Bronchial epithelial cell (primary cell): ENCODE measurements at regions not wholly inside any gene's neighbourhood (a gene's known extent, or its start where the extent isn't known, plus 50 kb on each side); places are given as distances from the start of the nearest gene placed in this dataset.
"Not testable (repeated sequence)": the region's sequence is repeated elsewhere in the genome, so short reads cannot be mapped to it uniquely, and the experiment has no call there.

Experiments
- DNase-seq: peaks from one replicate; pipeline ENCODE4 v3.0.0-alpha.2; 2010; ENCODE audit warnings: low read depth
- FAIRE-seq: peaks from 2 replicates; lab custom pipeline; 2011; peaks lifted over from hg19 to GRCh38; lab: Jason Lieb, UNC
- H3K27me3 ChIP-seq: 2 replicates; pipeline ENCODE4 v1.5.1; 2011; ENCODE audit warnings: low read length; ENCODE audit not compliant: control insufficient read depth, insufficient read depth
- H3K36me3 ChIP-seq: 2 replicates; pipeline ENCODE4 v1.5.1; 2011; ENCODE audit warnings: low read length; ENCODE audit not compliant: control insufficient read depth, insufficient read depth
- H3K4me3 ChIP-seq: 2 replicates; pipeline ENCODE4 v1.5.1; 2011; ENCODE audit warnings: mild to moderate bottlenecking, low read depth, low read length, control low read depth
- TF ChIP-seq, protein P1 (sequence below): IDR thresholded peaks from 2 replicates; pipeline ENCODE4 v1.5.1; 2011; ENCODE audit warnings: mild to moderate bottlenecking, moderate library complexity, low read length, control low read depth, inconsistent platforms; ENCODE audit not compliant: insufficient read depth, severe bottlenecking

DNA sequence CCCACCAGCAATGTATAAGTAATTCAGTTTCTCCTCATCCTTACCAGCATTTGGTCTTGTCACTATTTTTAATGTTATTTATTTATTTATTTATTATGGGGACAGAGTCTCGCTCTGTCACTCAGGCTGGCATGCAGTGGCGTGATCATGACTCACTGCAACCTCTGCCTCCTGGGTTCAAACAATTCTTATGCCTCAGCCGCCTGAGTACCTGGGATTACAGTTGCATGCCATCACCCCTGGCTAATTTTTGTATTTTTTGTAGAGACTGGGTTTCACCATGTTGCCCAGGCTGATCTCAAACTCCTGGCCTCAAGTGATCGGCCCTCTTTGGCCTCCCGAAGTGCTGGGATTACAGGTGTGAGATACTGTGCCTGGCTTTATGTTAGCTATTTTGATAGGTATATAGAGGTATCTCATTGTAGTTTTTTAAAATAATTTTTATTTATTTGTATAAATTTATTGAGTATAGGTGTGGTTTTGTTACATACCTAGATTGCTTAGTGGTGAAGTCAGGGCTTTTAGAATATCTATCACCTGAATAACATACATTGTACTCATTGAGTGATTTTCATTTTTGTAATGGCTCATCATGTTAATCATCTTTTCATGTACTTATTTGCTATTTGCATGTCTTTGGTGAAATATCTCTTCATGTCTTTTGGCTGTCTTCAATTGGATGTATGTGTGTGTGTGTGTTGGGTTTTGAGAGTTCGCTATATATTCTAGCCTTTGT lies 53.3 kb downstream of the TANC2 start:
- Histone ChIP-seq H3K4me3 (no peak overlapping the region), H3K27me3 (no peaks in the 10 kb centered on the region), H3K36me3 (peaks cover 2% of the 10 kb centered on the region)
- TF ChIP-seq, protein P1, sequence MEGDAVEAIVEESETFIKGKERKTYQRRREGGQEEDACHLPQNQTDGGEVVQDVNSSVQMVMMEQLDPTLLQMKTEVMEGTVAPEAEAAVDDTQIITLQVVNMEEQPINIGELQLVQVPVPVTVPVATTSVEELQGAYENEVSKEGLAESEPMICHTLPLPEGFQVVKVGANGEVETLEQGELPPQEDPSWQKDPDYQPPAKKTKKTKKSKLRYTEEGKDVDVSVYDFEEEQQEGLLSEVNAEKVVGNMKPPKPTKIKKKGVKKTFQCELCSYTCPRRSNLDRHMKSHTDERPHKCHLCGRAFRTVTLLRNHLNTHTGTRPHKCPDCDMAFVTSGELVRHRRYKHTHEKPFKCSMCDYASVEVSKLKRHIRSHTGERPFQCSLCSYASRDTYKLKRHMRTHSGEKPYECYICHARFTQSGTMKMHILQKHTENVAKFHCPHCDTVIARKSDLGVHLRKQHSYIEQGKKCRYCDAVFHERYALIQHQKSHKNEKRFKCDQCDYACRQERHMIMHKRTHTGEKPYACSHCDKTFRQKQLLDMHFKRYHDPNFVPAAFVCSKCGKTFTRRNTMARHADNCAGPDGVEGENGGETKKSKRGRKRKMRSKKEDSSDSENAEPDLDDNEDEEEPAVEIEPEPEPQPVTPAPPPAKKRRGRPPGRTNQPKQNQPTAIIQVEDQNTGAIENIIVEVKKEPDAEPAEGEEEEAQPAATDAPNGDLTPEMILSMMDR: no peak
- FAIRE-seq: no peak
- DNase-seq: peak; percentile 60

DNA sequence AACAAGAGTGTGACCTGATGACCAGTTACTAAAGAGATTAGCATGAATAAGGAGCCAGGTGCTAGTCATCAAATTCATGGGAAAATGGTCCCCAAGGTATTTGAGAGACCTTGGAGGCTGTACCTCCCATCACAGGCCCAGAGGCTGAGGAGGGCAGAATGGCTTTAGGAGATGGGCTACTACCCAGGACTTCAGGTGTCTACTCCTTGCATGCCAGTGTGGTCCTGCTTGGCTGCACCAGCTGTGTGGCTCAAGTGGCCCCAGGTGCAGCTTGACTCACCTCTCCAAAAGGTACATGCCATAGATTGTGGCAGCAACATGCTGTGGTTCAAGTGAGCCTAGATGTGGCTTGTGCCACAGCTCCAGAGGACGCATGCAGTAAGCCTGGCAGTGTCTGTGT lies 56.5 kb downstream of the TANC2 start:
- Histone ChIP-seq H3K4me3 (no peak overlapping the region), H3K36me3 (peaks cover 2% of the 10 kb centered on the region), H3K27me3 (no peaks in the 10 kb centered on the region)
- TF ChIP-seq, protein P1: no peak
- FAIRE-seq (peak; percentile 7), DNase-seq (no peak)

GRCh38 chr17:63023049-63023448 lies 57.0 kb downstream of the TANC2 start:
- TF ChIP-seq, protein P1: no peak
- Histone ChIP-seq H3K27me3 (no peaks in the 10 kb centered on the region), H3K36me3 (peaks cover 2% of the 10 kb centered on the region), H3K4me3 (no peak overlapping the region)
- FAIRE-seq: no peak
- DNase-seq: no peak

DNA sequence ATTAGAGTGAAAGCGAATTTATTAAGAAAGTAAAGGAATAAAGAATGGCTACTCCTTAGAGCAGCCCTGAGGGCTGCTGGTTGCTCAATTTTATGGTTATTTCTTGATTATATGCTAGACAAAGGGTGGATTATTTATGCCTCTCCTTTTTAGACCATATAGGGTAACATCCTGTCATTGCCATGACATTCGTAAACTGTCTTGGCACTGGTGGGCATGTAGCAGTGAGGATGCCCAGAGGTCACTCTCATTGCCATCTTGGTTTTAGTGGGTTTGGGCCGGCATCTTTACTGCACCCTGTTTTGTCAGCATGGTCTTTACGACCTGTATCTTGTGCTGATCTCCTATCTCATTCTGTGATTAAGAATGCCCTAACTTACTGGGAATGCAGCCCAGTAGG lies 58.2 kb downstream of the TANC2 start:
- H3K4me3 ChIP-seq: no peak overlapping the region
- H3K27me3 ChIP-seq: no peaks in the 10 kb centered on the region
- DNase-seq (no peak), FAIRE-seq (no peak)
- H3K36me3 ChIP-seq: peaks cover 2% of the 10 kb centered on the region
- TF ChIP-seq, protein P1: no peak

DNA sequence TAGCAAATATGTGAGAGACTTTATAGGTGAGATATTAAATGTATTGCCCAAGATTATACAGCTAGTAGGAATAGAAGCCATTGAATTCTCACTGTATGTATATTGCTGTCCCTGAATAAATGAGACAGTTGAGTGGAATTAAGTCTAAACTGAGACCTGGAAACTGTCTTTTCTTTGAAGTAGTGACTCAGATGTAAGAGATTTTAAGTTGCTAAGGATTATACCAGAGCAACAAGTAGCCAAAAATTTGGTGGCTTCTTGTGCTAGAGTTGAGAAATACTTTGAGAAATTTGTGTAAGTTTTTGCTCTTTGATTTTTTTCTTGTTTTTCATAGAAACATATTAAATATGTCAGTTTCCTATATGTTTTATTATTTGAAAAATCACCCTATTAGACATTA lies 58.7 kb downstream of the TANC2 start:
- TF ChIP-seq, protein P1: no peak
- Histone ChIP-seq H3K27me3 (no peaks in the 10 kb centered on the region), H3K36me3 (peaks cover 2% of the 10 kb centered on the region), H3K4me3 (no peak overlapping the region)
- FAIRE-seq (no peak), DNase-seq (no peak)

GRCh38 chr17:63025637-63026036 lies 59.6 kb downstream of the TANC2 start:
- not testable (repeated sequence) for H3K36me3 ChIP-seq, H3K27me3 ChIP-seq, DNase-seq, FAIRE-seq, H3K4me3 ChIP-seq
